GM23338 (cell line): ENCODE measurements at regions not wholly inside any gene's neighbourhood (a gene's known extent, or its start where the extent isn't known, plus 50 kb on each side); places are given as distances from the start of the nearest gene placed in this dataset.

Experiments used
- ATAC-seq: fragments of 200-7000 bp; cut with Tn5 transposase; 3 replicates; pipeline ENCODE4 v1.9.1; 2020
- DNase-seq: peaks from one replicate; pipeline ENCODE4 v3.0.0-alpha.2; 2015; ENCODE audit warnings: low spot score
- H2AFZ ChIP-seq: fragments of 200-600 bp; sonication (generic); 2 replicates; pipeline ENCODE4 v1.8.0; 2016; ENCODE audit warnings: antibody characterized with exemption, mild to moderate bottlenecking, moderate library complexity
- H3F3A ChIP-seq: fragments of 200-600 bp; sonication (generic); replicated peaks from 2 replicates; pipeline ENCODE4 v1.8.0; 2017; ENCODE audit warnings: antibody characterized with exemption, mixed run types, low read depth
- H3K27ac ChIP-seq: fragments of 200-600 bp; sonication (generic); 2 replicates; pipeline ENCODE4 v1.6.1; 2016; ENCODE audit warnings: low read depth
- H3K27me3 ChIP-seq: fragments of 200-600 bp; sonication (generic); 2 replicates; pipeline ENCODE4 v1.8.0; 2016; ENCODE audit warnings: mild to moderate bottlenecking, mixed run types, moderate library complexity; ENCODE audit not compliant: insufficient read depth
- H3K36me3 ChIP-seq: fragments of 200-600 bp; sonication (generic); 2 replicates; pipeline ENCODE4 v1.8.0; 2016; ENCODE audit warnings: mild to moderate bottlenecking; ENCODE audit not compliant: insufficient read depth
- H3K4me1 ChIP-seq: fragments of 200-600 bp; sonication (generic); 2 replicates; pipeline ENCODE4 v1.8.0; 2016; ENCODE audit warnings: mild to moderate bottlenecking, moderate library complexity; ENCODE audit not compliant: insufficient read depth
- H3K4me2 ChIP-seq: fragments of 200-600 bp; sonication (generic); 2 replicates; pipeline ENCODE4 v1.7.1; 2017; ENCODE audit warnings: mixed run types
- H3K4me3 ChIP-seq: fragments of 200-600 bp; sonication (generic); 2 replicates; pipeline ENCODE4 v1.6.1; 2016; ENCODE audit warnings: mixed run types
- H3K79me2 ChIP-seq: fragments of 200-600 bp; sonication (generic); replicated peaks from 2 replicates; pipeline ENCODE4 v1.8.0; 2017; ENCODE audit warnings: mild to moderate bottlenecking; ENCODE audit not compliant: insufficient read depth
- H3K9me2 ChIP-seq: fragments of 200-600 bp; sonication (generic); 2 replicates; pipeline ENCODE4 v1.8.0; 2017; ENCODE audit not compliant: insufficient read depth
- H4K20me1 ChIP-seq: fragments of 200-600 bp; sonication (generic); replicated peaks from 2 replicates; pipeline ENCODE4 v1.8.0; 2017; ENCODE audit warnings: mild to moderate bottlenecking; ENCODE audit not compliant: insufficient read depth
- H3K27ac Mint-ChIP-seq: 2 replicates; pipeline ENCODE4 v1.8.0; 2020; ENCODE audit warnings: inconsistent platforms, mild to moderate bottlenecking, moderate library complexity, mixed read lengths
- H3K27me3 Mint-ChIP-seq: 3 replicates; pipeline ENCODE4 v1.8.0; 2022; ENCODE audit warnings: low read depth, mild to moderate bottlenecking, moderate library complexity, mixed read lengths, inconsistent platforms; ENCODE audit not compliant: insufficient read depth, poor library complexity
- H3K36me3 Mint-ChIP-seq: 3 replicates; pipeline ENCODE4 v1.8.0; 2021; ENCODE audit warnings: low read depth, mild to moderate bottlenecking, inconsistent platforms, moderate library complexity, mixed read lengths
- H3K4me1 Mint-ChIP-seq: 3 replicates; pipeline ENCODE4 v1.8.0; 2020; ENCODE audit warnings: mild to moderate bottlenecking, inconsistent platforms, mixed read lengths
- H3K4me3 Mint-ChIP-seq: 3 replicates; pipeline ENCODE4 v1.8.0; 2021; ENCODE audit warnings: moderate library complexity, mild to moderate bottlenecking, inconsistent platforms, mixed read lengths
- H3K9me3 Mint-ChIP-seq: 3 replicates; pipeline ENCODE4 v1.8.0; 2020; ENCODE audit warnings: moderate library complexity, mild to moderate bottlenecking, inconsistent platforms, mixed read lengths
- CREB1 ChIP-seq: fragments of 250-450 bp; sonication (Bioruptor Pico); IDR thresholded peaks from 2 replicates; pipeline ENCODE4 v1.5.0; 2020; ENCODE audit warnings: low read depth, mild to moderate bottlenecking, moderate library complexity
- CTCF ChIP-seq, 2 experiments: fragments of 200-600 bp in 1 of 2; sonication (generic) in 1 of 2; conservative IDR thresholded peaks; 2 replicates each; pipeline versions ENCODE4 v1.5.1 to v1.6.1; 2016 to 2017; ENCODE audit warnings: antibody characterized with exemption in 2 of 2, low read depth in 2 of 2, mild to moderate bottlenecking in 2 of 2, moderate library complexity in 1 of 2
- ETS1 ChIP-seq: IDR thresholded peaks from 2 replicates; pipeline ENCODE4 v1.6.1; 2016; ENCODE audit warnings: antibody characterized with exemption
- EZH2 ChIP-seq: fragments of 200-600 bp; sonication (generic); IDR thresholded peaks from one replicate; pipeline ENCODE4 v1.8.0; 2017; ENCODE audit warnings: antibody characterized with exemption, mild to moderate bottlenecking, low read depth; ENCODE audit not compliant: unreplicated experiment
- EZH2phosphoT487 ChIP-seq: fragments of 200-600 bp; sonication (generic); IDR thresholded peaks from one replicate; pipeline ENCODE4 v1.8.1; 2018; ENCODE audit warnings: antibody characterized with exemption; ENCODE audit not compliant: unreplicated experiment
- JUNB ChIP-seq: IDR thresholded peaks from one replicate; pipeline ENCODE4 v1.6.1; 2016; ENCODE audit warnings: antibody characterized with exemption; ENCODE audit not compliant: unreplicated experiment
- NANOG ChIP-seq: IDR thresholded peaks from 2 replicates; pipeline ENCODE4 v1.6.1; 2016; ENCODE audit warnings: antibody characterized with exemption, borderline replicate concordance
- POLR2AphosphoS5 ChIP-seq: IDR thresholded peaks from 2 replicates; pipeline ENCODE4 v1.6.1; 2016; ENCODE audit warnings: antibody characterized with exemption, low read depth
- STAT1 ChIP-seq: IDR thresholded peaks from one replicate; pipeline ENCODE4 v1.6.1; 2016; ENCODE audit warnings: antibody characterized with exemption; ENCODE audit not compliant: unreplicated experiment
- ZNF114 ChIP-seq: fragments of 250-450 bp; sonication (Bioruptor Pico); IDR thresholded peaks from 2 replicates; pipeline ENCODE4 v1.5.0; 2020; ENCODE audit warnings: mild to moderate bottlenecking, moderate library complexity
- ZNF331 ChIP-seq: fragments of 250-450 bp; sonication (Bioruptor Pico); IDR thresholded peaks from 2 replicates; pipeline ENCODE4 v1.5.0; 2020; ENCODE audit warnings: low read depth, mild to moderate bottlenecking, moderate library complexity
- TF ChIP-seq, protein P1 (sequence below): IDR thresholded peaks from one replicate; pipeline ENCODE4 v1.6.1; 2018; ENCODE audit warnings: antibody characterized with exemption; ENCODE audit not compliant: unreplicated experiment

DNA sequence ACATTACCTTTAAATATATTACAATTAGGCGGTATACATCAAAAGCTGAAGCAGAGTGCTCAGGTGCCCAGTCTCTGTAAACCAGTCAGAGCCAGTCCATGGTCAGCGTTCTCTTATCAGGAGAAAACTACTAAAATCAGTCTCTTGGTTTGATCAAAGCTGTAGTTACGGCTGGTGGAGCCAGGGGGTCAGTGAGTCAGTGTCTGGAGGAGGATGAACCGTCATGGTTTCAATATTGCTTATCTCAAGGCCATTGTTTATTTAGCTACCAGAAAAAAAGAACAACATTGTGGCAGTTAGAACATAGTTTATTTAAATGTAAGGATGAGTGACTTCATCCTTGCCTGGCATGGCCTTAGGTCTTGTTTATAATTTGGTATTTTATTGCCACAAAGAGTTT is 71.3 kb upstream of the NYAP2 start (continued):
- no peak for TF ChIP-seq CTCF (conservative IDR thresholded peaks at IDR 0.05; ENCODE audit: low read depth in 2 of 2)

DNA sequence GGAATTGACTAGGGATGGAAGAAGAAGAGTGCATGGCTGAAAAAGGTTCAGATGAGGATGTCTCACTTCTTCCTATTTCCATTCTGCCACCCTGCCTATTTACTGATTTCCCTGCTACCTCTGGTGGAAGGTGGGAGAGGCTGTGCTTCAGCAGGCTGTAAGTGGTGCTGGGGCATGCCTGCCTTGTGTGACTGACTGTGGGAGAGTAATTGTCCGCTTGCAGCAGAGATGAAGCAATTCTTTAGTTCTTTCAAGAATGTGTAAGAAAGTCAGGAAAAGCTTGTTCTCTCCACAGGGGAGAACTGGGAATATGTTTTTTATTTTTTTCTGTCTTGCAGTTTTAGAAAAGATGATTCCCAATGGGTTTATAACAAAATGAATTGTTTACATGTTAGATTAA is 72.5 kb upstream of the NYAP2 start:
- no peak overlapping the region for H3K4me2 ChIP-seq
- no peak overlapping the region for H3K4me3 ChIP-seq
- H3K27me3 ChIP-seq: no peaks in the 10 kb centered on the region
- no peak overlapping the region for H2AFZ ChIP-seq
- H3K9me3 Mint-ChIP-seq: peaks cover 9% of the 10 kb centered on the region; the same call in 2 of the 3 replicates
- 0 out of 2 replicates have a peak, but pooled peaks cover 3% of the 10 kb centered on the region for H3K9me2 ChIP-seq
- no peaks in the 10 kb centered on the region for H3K36me3 ChIP-seq
- H3K79me2 ChIP-seq: no peaks in the 10 kb centered on the region
- no peaks in the 10 kb centered on the region for H3K4me1 ChIP-seq
- no peak overlapping the region for H3K4me3 Mint-ChIP-seq
- ATAC-seq (peak; percentile 29; the same call in 1 of the 3 replicates), DNase-seq (no peak)
- H3K4me1 Mint-ChIP-seq: no peaks in the 10 kb centered on the region; the same call in 2 of the 3 replicates
- TF ChIP-seq STAT1 (no peak), CREB1 (no peak), POLR2AphosphoS5 (no peak), NANOG (no peak), JUNB (no peak)
- no peaks in the 10 kb centered on the region; the same call in 2 of the 3 replicates for H3K36me3 Mint-ChIP-seq
- no peak overlapping the region for H3K27ac ChIP-seq
- 0 out of 2 replicates have a peak overlapping the region, but pooled peaks have one; percentile 82 for H3K27ac Mint-ChIP-seq
- H3F3A ChIP-seq: no peaks in the 10 kb centered on the region
- H4K20me1 ChIP-seq: no peaks in the 10 kb centered on the region
- H3K27me3 Mint-ChIP-seq: no peaks in the 10 kb centered on the region

DNA sequence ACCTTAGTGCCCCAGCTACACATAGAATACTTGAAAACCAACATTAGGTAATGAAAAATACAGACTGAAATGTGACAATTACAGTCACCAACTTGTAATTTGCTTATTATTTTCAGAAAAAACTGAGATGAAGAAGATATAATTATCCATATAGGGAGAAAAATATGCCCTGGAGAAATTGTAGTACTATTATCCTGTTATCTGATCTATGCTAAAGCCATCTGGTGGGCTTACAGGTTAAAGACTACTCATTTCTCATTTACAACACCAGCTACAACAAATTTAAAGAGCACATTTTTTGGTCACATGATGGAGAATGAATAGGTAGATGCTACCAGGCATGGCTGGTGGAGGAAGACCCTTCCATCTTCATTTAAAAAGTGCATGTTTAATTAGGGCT is 79.6 kb upstream of the NYAP2 start:
- H3K4me1 Mint-ChIP-seq: no peaks in the 10 kb centered on the region
- H3K9me3 Mint-ChIP-seq: peaks cover 19% of the 10 kb centered on the region; the same call in 2 of the 3 replicates
- H3K4me3 ChIP-seq: no peak overlapping the region
- H3K4me2 ChIP-seq: no peak overlapping the region
- H3K36me3 Mint-ChIP-seq: peaks cover 11% of the 10 kb centered on the region; the same call in 2 of the 3 replicates
- H3K27me3 Mint-ChIP-seq: no peaks in the 10 kb centered on the region
- ATAC-seq (no peak), DNase-seq (no peak)
- H3K27ac ChIP-seq: no peak overlapping the region
- H3F3A ChIP-seq: no peaks in the 10 kb centered on the region
- H2AFZ ChIP-seq: no peak overlapping the region
- H3K27ac Mint-ChIP-seq: no peak overlapping the region
- H3K36me3 ChIP-seq: peaks cover 10% of the 10 kb centered on the region; the same call in 1 of the 2 replicates
- H3K27me3 ChIP-seq: no peaks in the 10 kb centered on the region
- no peaks in the 10 kb centered on the region for H3K9me2 ChIP-seq
- no peak overlapping the region for H3K4me3 Mint-ChIP-seq
- no peaks in the 10 kb centered on the region for H3K79me2 ChIP-seq
- no peaks in the 10 kb centered on the region for H4K20me1 ChIP-seq
- no peaks in the 10 kb centered on the region for H3K4me1 ChIP-seq
- TF ChIP-seq, protein P1, sequence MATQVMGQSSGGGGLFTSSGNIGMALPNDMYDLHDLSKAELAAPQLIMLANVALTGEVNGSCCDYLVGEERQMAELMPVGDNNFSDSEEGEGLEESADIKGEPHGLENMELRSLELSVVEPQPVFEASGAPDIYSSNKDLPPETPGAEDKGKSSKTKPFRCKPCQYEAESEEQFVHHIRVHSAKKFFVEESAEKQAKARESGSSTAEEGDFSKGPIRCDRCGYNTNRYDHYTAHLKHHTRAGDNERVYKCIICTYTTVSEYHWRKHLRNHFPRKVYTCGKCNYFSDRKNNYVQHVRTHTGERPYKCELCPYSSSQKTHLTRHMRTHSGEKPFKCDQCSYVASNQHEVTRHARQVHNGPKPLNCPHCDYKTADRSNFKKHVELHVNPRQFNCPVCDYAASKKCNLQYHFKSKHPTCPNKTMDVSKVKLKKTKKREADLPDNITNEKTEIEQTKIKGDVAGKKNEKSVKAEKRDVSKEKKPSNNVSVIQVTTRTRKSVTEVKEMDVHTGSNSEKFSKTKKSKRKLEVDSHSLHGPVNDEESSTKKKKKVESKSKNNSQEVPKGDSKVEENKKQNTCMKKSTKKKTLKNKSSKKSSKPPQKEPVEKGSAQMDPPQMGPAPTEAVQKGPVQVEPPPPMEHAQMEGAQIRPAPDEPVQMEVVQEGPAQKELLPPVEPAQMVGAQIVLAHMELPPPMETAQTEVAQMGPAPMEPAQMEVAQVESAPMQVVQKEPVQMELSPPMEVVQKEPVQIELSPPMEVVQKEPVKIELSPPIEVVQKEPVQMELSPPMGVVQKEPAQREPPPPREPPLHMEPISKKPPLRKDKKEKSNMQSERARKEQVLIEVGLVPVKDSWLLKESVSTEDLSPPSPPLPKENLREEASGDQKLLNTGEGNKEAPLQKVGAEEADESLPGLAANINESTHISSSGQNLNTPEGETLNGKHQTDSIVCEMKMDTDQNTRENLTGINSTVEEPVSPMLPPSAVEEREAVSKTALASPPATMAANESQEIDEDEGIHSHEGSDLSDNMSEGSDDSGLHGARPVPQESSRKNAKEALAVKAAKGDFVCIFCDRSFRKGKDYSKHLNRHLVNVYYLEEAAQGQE: no peak
- TF ChIP-seq ETS1 (no peak), JUNB (no peak), CTCF (conservative IDR thresholded peaks at IDR 0.05; ENCODE audit: low read depth in 2 of 2) (no peak), CREB1 (no peak), EZH2phosphoT487 (no peak), NANOG (no peak), ZNF114 (CRISPR knock-in tag) (no peak), EZH2 (no peak), ZNF331 (CRISPR knock-in tag) (no peak), STAT1 (no peak)
